HG03108 (cell line): ENCODE measurements at regions not wholly inside any gene's neighbourhood (a gene's known extent, or its start where the extent isn't known, plus 50 kb on each side); places are given as distances from the start of the nearest gene placed in this dataset.
"Not testable (repeated sequence)": the region's sequence is repeated elsewhere in the genome, so short reads cannot be mapped to it uniquely, and the experiment has no call there.

Experiments used
- ATAC-seq: cut with Tn5 transposase; IDR thresholded peaks from one replicate; pipeline ENCODE4 v1.9.1; 2021; ENCODE audit warnings: moderate library complexity; ENCODE audit not compliant: unreplicated experiment

GRCh38 chr16:65283181-65283651, 161.4 kb upstream of the CDH11 start:
- ATAC-seq: no peak

GRCh38 chr16:65281586-65281985, 159.7 kb upstream of the CDH11 start:
- ATAC-seq: no peak

- no peak for ATAC-seq
These were observed 159.1 kb upstream of the CDH11 start for GRCh38 chr16:65280845-65281512.

GRCh38 chr16:65279576-65279975, 157.7 kb upstream of the CDH11 start:
- ATAC-seq: no peak

GRCh38 chr16:65278874-65279273, 157.0 kb upstream of the CDH11 start:
- ATAC-seq: no peak

GRCh38 chr16:65274566-65274965, 152.7 kb upstream of the CDH11 start:
- ATAC-seq: no peak

GRCh38 chr16:65272699-65273414, 151.0 kb upstream of the CDH11 start:
- ATAC-seq: no peak

- ATAC-seq: no peak
These were observed 150.1 kb upstream of the CDH11 start for GRCh38 chr16:65271996-65272395.

- no peak for ATAC-seq
These were observed 146.5 kb upstream of the CDH11 start for GRCh38 chr16:65268331-65268730.

- ATAC-seq: no peak
These were observed 142.0 kb upstream of the CDH11 start for GRCh38 chr16:65263896-65264295.

- no peak for ATAC-seq
These were observed 138.9 kb upstream of the CDH11 start for GRCh38 chr16:65260746-65261145.

- ATAC-seq: no peak
These were observed 132.3 kb upstream of the CDH11 start for GRCh38 chr16:65254144-65254543.

- no peak for ATAC-seq
These were observed 127.9 kb upstream of the CDH11 start for GRCh38 chr16:65249768-65250167.

- no peak for ATAC-seq
These were observed 122.9 kb upstream of the CDH11 start for GRCh38 chr16:65244787-65245186.

GRCh38 chr16:65235339-65236177, 113.7 kb upstream of the CDH11 start:
- no peak for ATAC-seq

GRCh38 chr16:65234721-65235320, 113.0 kb upstream of the CDH11 start:
- not testable (repeated sequence) for ATAC-seq

- no peak for ATAC-seq
These were observed 107.4 kb upstream of the CDH11 start for GRCh38 chr16:65229191-65229662.

- no peak for ATAC-seq
These were observed 105.4 kb upstream of the CDH11 start for GRCh38 chr16:65227150-65227835.

- ATAC-seq: no peak
These were observed 104.2 kb upstream of the CDH11 start for GRCh38 chr16:65226077-65226476.

GRCh38 chr16:65225488-65225887, 103.6 kb upstream of the CDH11 start:
- ATAC-seq: no peak
